Loucy (cell line): ENCODE measurements at regions not wholly inside any gene's neighbourhood (a gene's known extent, or its start where the extent isn't known, plus 50 kb on each side); places are given as distances from the start of the nearest gene placed in this dataset.

Experiments
- H2AFZ ChIP-seq: fragments of 200-600 bp; sonication (generic); 2 replicates; pipeline ENCODE4 v1.6.0; 2016; ENCODE audit warnings: antibody characterized with exemption, mild to moderate bottlenecking, low read length, moderate library complexity
- H3F3A ChIP-seq: fragments of 200-600 bp; 2 replicates; pipeline ENCODE4 v1.6.0; 2016; ENCODE audit warnings: antibody characterized with exemption, low read depth, mild to moderate bottlenecking
- H3K27me3 ChIP-seq: fragments of 200-600 bp; sonication (generic); 2 replicates; pipeline ENCODE4 v1.6.1; 2014; ENCODE audit warnings: low read length, mild to moderate bottlenecking; ENCODE audit not compliant: insufficient read depth, poor library complexity, severe bottlenecking
- H3K36me3 ChIP-seq: fragments of 200-600 bp; sonication (generic); 2 replicates; pipeline ENCODE4 v1.6.1; 2016; ENCODE audit warnings: low read length; ENCODE audit not compliant: insufficient read depth
- H3K4me1 ChIP-seq: fragments of 200-600 bp; sonication (generic); 2 replicates; pipeline ENCODE4 v1.5.1; 2014; ENCODE audit warnings: low read length, mild to moderate bottlenecking; ENCODE audit not compliant: insufficient read depth, poor library complexity, severe bottlenecking
- H3K4me2 ChIP-seq: fragments of 200-600 bp; sonication (generic); 2 replicates; pipeline ENCODE4 v1.6.0; 2014; ENCODE audit warnings: antibody characterized with exemption, low read length, low read depth, mild to moderate bottlenecking; ENCODE audit not compliant: poor library complexity, severe bottlenecking
- H3K4me3 ChIP-seq: fragments of 200-600 bp; sonication (generic); 2 replicates; pipeline ENCODE4 v1.5.1; 2014; ENCODE audit warnings: low read length, mild to moderate bottlenecking, mixed read lengths; ENCODE audit not compliant: poor library complexity, severe bottlenecking
- H3K79me2 ChIP-seq: fragments of 200-600 bp; sonication (generic); 2 replicates; pipeline ENCODE4 v1.6.1; 2014; ENCODE audit warnings: low read length; ENCODE audit not compliant: insufficient read depth
- H3K9ac ChIP-seq: fragments of 200-600 bp; sonication (generic); 2 replicates; pipeline ENCODE4 v1.6.0; 2014; ENCODE audit warnings: mild to moderate bottlenecking, low read depth, low read length, moderate library complexity; ENCODE audit not compliant: poor library complexity, severe bottlenecking
- H3K9me2 ChIP-seq: fragments of 200-600 bp; sonication (generic); replicated peaks from 2 replicates; pipeline ENCODE4 v1.6.1; 2016; ENCODE audit warnings: low read depth, low read length, mixed read lengths
- H3K9me3 ChIP-seq: fragments of 200-600 bp; sonication (generic); 2 replicates; pipeline ENCODE4 v1.6.1; 2014; ENCODE audit warnings: mild to moderate bottlenecking, antibody characterized with exemption, low read length, low read depth; ENCODE audit not compliant: insufficient read depth
- H4K20me1 ChIP-seq: fragments of 200-600 bp; sonication (generic); 2 replicates; pipeline ENCODE4 v1.6.0; 2014; ENCODE audit warnings: antibody characterized with exemption, low read length, mild to moderate bottlenecking; ENCODE audit not compliant: insufficient read depth, poor library complexity, severe bottlenecking
- EZH2phosphoT487 ChIP-seq: fragments of 200-600 bp; IDR thresholded peaks from 2 replicates; pipeline ENCODE4 v1.6.1; 2018; ENCODE audit warnings: antibody characterized with exemption, mild to moderate bottlenecking, moderate library complexity, borderline replicate concordance
- TF ChIP-seq, protein P1 (sequence below): fragments of 200-600 bp; sonication (generic); conservative IDR thresholded peaks from 2 replicates; pipeline ENCODE4 v1.5.1; 2014; ENCODE audit warnings: mild to moderate bottlenecking, antibody characterized with exemption, low read length

DNA sequence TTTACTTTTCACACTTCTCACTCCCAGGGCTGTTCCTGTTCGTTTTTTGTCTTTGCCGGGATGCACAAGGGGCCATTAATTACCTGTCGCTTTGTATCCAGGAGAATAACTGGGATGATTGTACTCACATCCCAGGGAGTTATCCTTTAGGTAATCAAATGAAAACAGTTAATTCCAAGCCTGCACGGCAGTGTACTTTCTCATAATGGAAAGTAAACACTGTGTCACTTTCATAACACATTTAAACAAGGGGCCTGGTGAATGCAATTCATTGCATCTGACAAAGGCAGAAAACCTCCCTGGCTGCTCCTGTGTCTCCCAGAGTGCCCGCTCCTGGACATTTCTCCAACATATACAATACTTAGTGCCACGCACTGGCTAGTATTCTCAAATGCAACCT lies 138.7 kb upstream of the CELF2 start:
- H3K4me3 ChIP-seq, result no peak overlapping the region
- no peaks in the 10 kb centered on the region for H3K9me2 ChIP-seq
- H3K4me2 ChIP-seq, result no peak overlapping the region
- H3K27me3 ChIP-seq, result no peaks in the 10 kb centered on the region
- TF ChIP-seq EZH2phosphoT487, result no peak
- TF ChIP-seq, protein P1, sequence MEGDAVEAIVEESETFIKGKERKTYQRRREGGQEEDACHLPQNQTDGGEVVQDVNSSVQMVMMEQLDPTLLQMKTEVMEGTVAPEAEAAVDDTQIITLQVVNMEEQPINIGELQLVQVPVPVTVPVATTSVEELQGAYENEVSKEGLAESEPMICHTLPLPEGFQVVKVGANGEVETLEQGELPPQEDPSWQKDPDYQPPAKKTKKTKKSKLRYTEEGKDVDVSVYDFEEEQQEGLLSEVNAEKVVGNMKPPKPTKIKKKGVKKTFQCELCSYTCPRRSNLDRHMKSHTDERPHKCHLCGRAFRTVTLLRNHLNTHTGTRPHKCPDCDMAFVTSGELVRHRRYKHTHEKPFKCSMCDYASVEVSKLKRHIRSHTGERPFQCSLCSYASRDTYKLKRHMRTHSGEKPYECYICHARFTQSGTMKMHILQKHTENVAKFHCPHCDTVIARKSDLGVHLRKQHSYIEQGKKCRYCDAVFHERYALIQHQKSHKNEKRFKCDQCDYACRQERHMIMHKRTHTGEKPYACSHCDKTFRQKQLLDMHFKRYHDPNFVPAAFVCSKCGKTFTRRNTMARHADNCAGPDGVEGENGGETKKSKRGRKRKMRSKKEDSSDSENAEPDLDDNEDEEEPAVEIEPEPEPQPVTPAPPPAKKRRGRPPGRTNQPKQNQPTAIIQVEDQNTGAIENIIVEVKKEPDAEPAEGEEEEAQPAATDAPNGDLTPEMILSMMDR, result no peak
- H3K36me3 ChIP-seq, result no peaks in the 10 kb centered on the region
- no peaks in the 10 kb centered on the region for H3F3A ChIP-seq
- no peaks in the 10 kb centered on the region for H4K20me1 ChIP-seq
- H3K9me3 ChIP-seq, result no peaks in the 10 kb centered on the region
- no peaks in the 10 kb centered on the region for H3K4me1 ChIP-seq
- no peak overlapping the region for H3K9ac ChIP-seq
- H2AFZ ChIP-seq, result no peak overlapping the region
- H3K79me2 ChIP-seq, result no peaks in the 10 kb centered on the region

DNA sequence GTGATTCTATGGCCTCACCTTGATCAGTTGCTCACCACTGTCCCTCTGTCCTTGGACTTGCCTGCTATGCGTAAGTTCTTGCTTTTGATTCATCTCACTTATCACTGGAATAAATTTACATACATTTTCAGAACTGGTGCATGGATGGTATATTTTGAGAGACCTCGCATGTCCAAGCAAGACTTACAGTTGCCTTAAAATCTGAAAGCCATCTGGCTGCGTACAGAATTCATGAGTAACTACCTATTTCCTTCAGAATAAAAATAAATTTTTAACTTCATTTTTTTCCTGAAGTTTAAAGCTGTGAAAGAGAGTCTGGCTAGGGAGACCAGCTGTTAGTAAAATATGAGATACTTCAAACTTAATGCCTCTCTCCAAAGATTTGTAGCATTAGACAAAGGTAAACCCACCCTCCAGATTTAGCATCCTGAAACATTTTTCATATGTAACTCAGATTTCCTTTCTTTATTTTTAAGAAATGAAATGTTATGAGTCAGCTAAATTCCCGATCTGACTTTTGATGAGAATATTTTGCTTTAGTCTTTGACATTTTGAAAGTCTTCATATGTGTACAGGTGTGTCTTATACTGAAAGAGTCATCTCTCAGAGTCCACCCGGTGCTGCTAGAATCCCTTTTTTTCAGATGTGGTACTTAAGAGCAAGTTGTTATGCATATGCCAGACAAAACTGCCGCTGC lies 136.4 kb upstream of the CELF2 start:
- H3K9me2 ChIP-seq, result no peaks in the 10 kb centered on the region
- no peak overlapping the region for H3K4me2 ChIP-seq
- no peak overlapping the region for H2AFZ ChIP-seq
- H3K79me2 ChIP-seq, result no peaks in the 10 kb centered on the region
- no peaks in the 10 kb centered on the region for H3K9me3 ChIP-seq
- no peaks in the 10 kb centered on the region for H3K36me3 ChIP-seq
- no peak overlapping the region for H3K4me3 ChIP-seq
- H3K27me3 ChIP-seq, result no peaks in the 10 kb centered on the region
- H4K20me1 ChIP-seq, result no peaks in the 10 kb centered on the region
- H3K9ac ChIP-seq, result no peak overlapping the region
- no peaks in the 10 kb centered on the region for H3K4me1 ChIP-seq
- TF ChIP-seq EZH2phosphoT487, result no peak
- TF ChIP-seq, protein P1, result no peak
- no peaks in the 10 kb centered on the region for H3F3A ChIP-seq

- Histone ChIP-seq H4K20me1 (no peaks in the 10 kb centered on the region), H2AFZ (no peak overlapping the region), H3K79me2 (no peaks in the 10 kb centered on the region), H3K9ac (no peak overlapping the region), H3F3A (no peaks in the 10 kb centered on the region), H3K27me3 (no peaks in the 10 kb centered on the region), H3K9me2 (no peaks in the 10 kb centered on the region), H3K4me2 (no peak overlapping the region), H3K4me1 (no peaks in the 10 kb centered on the region), H3K4me3 (no peak overlapping the region), H3K36me3 (no peaks in the 10 kb centered on the region), H3K9me3 (no peaks in the 10 kb centered on the region)
- TF ChIP-seq EZH2phosphoT487, result no peak
- TF ChIP-seq, protein P1, result no peak
Measured at GRCh38 chr10:10883737-10884136, 133.9 kb upstream of the CELF2 start.
